Activated gamma-delta T cell treated with Interleukin-2 at 50 U/mL for 16 hours (primary cell): ENCODE measurements at regions not wholly inside any gene's neighbourhood (a gene's known extent, or its start where the extent isn't known, plus 50 kb on each side); places are given as distances from the start of the nearest gene placed in this dataset.
"Not testable (repeated sequence)": the region's sequence is repeated elsewhere in the genome, so short reads cannot be mapped to it uniquely, and the experiment has no call there.

Source experiments
- DNase-seq: peaks from one replicate; pipeline ENCODE4 v3.0.0-alpha.2; 2020

DNA sequence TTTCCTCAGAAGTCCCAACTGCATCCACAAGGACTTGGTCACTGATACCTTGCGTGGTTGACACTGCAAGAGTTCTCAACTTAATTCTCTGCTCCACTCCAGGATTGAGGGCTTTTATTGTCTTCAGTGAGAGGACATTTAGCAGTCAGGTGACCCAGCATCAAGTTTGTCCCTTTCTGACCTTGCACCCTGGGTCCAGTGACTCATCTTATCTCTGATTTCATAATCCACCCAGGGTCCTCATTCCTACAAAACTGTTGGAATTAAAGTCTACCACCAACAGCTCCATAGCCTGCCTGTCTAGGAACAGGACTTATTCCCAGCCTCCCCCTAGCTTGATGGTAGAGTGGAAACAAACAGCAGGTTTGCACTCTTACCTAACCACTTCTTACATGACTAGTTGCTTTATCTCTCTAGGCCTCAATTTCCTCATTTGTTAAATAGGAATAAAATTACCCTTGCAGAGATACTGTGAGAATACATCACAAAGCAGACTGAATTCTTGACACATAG, 151.3 kb upstream of the LPP start:
- no peak for DNase-seq

DNA sequence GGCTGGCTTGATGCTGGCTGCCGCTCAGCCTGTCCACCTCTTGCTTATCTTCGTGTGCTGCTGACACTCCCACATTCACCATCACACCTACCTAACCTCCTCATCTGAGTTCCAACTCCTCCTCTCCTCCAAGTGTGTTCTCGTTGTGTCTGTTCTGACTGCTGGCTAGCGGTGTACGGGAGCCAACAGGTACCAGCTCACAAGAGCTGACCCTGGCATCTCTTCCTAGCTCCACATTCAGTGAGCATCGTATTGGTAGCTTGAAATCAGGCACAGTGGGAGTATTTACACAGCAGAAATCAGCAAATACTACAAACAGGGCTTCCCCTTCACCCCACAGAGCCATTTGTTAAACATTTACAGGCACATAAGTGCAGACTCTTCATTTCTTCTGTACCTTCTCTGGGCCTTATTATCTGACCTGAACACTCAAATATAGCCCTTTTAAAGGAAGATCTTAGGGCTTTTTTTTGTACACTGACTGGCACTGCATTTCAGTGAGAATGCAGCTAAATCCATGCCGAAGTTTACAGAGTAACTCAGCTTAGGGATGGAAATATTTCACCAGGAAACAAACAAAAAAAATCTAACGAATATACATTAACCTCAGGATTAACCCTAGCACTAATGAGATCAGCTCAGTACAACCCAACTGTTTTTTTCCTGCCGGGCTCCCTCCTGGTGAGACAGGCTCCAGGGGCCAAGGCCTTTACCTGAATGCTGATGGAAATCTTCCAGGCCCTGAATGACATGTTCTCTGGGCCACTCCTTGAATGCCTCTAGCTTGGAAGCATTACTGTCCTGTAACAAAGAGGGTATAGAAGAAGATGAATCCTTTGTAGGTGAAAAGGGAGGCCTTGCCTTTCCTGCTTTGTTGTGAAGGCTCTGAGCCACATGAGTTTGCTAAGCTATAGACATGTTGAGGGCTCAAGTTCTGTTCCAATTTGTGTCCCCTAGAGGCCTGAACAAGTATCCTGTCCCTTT, 150.5 kb upstream of the LPP start:
- DNase-seq, result no peak

DNA sequence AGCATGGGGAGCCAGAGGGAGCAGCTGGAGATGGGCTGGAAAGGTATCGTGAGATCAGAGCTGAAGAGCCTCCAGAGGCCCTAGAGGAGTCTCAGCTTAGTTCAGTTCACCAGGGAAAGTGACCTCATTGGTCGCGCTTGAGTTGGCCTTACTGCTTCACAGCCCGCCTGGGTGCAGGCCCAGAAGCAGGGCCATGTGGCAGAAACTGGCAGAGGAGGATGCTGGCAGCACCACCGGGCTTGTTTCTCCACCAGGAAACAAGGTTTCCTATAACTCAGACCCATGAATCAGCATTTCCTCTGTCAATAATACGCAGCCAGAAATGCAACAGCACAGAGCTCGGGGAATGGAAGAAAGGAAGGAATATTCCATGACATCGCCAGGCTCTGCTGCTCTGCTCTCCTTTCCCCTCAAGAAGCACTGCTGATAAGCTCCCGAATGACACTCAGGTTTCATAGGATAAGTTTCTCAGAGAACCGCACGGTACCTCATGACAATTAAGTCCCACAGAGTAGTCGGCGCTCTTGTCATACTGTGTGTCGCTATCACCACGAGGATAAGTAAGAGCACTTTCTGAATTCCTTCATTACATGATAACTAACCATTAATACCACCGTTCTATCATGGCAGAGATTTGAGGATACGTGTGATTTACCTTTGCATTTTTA, 147.1 kb upstream of the LPP start:
- DNase-seq, result no peak

DNA sequence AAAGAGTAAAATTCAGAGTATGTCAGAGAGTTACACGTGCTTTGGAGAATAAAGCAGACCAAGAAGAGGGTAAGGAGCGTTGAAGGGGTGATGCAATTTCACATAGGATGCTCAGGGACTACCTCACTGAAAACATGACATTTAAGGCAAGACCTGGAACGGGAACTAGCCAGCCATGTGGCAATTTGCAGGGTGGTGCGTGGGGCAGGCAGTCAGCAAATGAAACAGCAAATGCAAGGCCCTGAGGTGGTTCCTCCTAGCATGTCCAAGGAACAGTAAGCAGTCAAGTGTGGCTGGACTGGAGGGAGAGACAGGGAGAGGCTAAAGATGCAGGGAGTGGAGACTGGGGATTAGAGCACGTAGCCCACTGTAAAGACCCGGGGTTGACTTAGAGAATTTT, 146.1 kb upstream of the LPP start:
- DNase-seq, result no peak

DNA sequence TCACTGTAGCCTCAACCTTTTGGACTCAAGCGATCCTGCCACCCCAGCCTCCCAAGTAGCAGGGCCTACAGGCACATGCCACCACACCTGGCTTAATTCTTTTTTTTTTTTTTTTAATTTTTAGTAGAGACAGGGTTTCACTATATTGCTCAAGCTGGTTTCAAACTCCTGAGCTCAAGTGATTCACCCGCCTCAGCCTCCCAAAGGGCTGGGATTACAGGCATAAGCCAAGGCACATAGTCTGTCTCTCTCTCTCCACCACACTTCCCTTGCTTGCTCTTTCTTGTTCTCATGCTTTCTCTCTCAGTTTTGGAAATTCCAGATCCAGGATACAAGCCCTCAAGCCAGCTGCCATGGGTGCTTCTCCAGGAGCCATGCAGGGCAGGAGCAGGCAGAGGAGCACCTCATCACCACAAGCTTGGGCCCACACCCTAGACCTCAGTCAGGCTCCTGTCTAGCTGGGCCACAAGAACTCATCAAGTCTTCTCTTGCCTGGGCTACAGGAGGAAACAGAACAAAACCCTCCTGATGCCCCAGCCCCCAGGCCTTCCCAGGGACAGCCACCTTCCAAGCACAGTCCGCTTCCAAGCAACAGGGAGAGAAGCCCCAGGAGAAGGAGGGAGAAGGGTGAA, 145.3 kb upstream of the LPP start:
- no peak for DNase-seq

DNA sequence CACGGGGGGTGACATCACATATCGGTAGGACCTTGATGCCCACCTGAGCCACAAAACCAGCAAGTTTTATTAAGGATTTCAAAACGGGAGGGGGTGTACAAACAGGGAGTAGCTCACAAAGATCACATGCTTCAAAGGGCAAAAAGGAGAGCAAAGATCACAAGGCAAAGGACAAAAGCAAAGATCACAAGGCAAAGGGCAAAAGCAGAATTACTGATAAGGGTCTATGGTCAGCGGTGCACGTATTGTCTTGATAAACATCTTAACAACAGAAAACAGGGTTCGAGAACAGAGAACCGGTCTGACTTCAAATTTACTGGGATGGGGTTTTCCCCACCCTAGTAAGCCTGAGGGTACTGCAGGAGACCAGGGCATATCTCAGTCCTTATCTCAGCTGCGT, 143.5 kb upstream of the LPP start:
- no peak for DNase-seq

DNA sequence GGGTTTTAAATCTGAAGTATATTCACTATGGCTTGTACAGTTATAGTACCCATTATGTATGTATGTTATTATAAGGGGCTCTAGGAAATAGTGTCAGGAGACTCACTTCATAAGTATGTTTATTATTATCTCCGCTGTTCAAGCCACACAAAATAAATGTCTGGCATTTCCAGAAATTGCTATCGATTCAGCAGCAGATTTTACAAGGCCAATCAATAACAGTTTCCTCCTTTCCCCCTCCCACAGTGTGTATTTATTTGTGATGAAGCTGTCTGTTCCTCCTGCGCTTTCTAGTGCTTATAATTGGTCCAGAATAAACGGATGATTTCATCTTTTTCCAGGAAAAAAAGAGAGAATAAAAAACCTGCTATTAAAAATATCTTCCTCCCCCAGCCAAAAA, 134.2 kb upstream of the LPP start:
- no peak for DNase-seq

DNA sequence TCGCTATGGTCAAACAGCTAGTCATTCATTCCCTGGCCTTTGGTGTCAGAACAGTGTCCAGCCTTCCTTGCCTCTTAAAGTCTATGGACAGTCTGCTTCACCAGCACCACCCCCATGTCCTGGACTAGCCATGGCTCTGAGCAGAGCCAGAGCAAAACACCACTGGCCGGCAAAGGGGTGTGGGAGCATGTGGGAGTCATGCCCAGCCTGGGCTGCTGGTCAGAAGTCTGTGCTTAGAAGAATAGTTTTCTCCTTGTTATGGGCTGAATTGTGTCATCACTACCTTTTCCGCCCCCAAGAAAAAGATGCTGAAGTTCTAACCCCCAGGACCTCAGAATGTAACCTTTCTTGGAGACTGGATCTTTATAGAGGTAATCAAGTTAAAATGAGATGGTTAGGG, 132.9 kb upstream of the LPP start:
- no peak for DNase-seq

DNA sequence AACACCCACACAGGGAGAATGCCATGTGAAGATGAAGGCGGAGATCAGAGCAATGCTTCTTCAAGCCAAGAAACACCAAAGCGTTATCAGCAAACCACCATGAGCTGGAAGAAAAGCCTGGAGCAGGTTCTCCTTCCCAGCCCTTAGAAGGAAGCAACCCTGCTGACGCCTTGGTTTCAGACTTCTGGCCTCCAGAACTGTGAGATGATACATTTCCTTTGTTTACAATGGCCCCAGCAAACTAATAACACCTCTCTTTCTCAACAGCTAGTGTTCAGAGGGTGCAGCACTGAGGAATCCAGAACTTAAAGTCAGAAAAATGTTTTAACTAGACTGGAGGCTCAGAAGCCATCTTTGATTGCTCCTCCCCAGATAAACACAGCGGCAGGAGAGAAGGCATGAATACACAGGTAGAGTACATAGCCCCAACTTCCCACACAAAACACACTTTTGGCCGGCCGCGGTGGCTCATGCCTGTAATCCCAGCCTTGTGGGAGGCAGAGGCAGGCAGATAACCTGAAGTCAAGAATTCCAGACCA, 132.4 kb upstream of the LPP start:
- DNase-seq, result no peak

DNA sequence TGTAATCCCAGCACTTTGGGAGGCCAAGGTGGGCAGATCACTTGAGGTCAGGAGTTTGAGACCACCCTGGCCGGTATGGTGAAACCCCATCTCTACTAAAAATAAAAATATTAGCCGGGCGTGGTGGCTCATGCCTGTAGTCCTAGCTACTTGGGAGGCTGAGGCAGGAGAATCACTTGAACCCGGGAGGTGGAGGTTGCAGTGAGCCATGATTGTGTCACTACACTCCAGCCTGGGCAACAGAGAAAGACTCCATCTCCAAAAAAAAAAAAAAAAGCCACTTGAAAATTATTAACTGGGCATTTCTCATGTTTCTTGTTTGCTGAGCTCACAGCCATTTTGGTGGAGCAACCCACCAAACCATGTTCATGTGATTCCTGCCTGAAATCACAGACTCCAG, 131.1 kb upstream of the LPP start:
- DNase-seq, result not testable (repeated sequence)

DNA sequence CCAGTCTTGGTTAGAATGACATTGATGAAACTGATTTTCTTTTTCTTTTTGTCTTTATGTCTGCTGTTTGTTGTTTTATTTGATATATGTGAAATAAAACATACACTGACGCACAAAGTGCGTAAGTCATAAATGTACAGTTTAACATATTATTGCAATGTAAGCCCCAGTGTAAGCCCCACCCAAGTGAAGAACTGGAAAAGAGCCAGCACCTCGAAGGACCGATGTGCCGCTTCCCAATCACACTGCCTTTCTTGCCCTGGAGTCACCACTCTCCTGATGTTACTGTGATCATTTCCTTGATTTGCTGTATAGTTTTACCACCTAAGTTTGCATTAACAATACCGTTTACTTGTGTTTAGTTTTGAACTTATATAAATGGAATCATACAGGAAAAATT, 128.4 kb upstream of the LPP start:
- DNase-seq, result no peak

DNA sequence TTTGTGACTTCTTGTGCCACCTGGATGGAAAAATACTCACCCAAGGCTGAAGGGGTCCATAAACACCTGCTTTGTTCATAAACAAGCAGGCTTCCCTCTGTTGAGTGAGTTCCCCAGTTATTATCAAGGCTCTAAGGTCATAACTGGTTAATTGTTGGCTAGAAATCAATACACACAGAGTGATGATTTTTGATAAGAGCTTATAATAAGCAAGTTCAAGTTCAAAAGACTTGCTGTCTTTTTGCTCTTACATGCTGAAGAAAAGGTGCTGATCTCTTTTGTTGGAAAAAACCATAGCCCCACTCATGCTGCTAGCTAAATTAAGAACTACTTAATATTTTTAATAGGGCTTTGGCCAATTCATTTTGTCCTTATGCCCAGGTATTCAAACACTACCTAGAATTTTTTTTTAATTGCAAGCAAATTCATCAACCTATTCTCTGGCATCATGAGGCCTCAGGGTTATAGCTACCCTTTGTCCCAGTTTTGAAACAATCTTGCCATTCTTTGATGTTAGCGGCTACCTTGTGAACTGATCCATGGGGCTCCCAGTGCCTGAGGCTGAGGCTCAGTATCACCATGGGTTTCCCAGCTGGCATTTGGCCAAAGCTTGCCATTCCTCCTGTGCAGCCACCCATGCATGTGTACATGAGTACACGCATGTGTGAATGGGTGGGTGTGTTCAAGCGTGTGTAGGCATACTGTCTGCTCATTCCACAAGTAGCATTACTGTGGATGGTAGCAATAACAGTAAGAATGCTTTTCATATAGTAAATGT, 127.6 kb upstream of the LPP start:
- no peak for DNase-seq

DNA sequence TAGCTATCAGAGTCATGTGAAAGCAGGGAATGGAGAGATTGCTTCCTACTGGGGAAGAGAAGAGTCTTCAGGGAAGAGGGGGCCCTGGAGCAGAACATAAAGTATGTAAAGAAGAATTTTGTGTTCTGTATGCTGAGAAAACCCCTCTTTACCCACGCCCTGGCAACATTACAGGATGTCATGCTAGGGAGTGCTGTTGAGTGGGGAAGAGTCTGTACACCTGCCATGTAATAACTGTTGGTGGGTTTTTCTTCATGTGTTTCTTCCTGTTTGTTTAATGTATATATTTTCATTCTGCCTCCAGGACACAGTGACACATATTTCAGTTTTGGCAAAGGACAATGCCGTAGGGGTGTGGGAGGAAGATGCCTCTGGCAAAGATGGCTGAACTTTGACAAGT, 122.8 kb upstream of the LPP start:
- DNase-seq, result no peak

DNA sequence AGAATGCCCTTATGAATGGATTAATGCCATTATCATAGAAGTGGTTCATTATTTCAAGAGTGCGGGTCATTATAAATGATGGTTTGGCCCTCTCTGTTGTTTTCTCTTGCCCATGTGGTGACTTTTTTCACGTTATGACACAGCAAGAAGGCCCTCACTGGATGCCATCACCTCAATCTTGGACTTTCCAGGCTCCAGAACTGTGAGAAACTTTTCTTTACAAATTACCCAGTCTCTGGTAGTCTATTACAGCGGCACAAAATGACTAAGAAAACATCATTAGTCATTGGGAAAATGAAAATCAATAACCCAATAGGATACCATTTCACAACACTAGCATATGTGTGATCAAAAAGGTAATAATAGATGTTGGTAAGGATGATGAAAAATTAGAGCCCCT, 119.0 kb upstream of the LPP start:
- DNase-seq, result no peak

DNA sequence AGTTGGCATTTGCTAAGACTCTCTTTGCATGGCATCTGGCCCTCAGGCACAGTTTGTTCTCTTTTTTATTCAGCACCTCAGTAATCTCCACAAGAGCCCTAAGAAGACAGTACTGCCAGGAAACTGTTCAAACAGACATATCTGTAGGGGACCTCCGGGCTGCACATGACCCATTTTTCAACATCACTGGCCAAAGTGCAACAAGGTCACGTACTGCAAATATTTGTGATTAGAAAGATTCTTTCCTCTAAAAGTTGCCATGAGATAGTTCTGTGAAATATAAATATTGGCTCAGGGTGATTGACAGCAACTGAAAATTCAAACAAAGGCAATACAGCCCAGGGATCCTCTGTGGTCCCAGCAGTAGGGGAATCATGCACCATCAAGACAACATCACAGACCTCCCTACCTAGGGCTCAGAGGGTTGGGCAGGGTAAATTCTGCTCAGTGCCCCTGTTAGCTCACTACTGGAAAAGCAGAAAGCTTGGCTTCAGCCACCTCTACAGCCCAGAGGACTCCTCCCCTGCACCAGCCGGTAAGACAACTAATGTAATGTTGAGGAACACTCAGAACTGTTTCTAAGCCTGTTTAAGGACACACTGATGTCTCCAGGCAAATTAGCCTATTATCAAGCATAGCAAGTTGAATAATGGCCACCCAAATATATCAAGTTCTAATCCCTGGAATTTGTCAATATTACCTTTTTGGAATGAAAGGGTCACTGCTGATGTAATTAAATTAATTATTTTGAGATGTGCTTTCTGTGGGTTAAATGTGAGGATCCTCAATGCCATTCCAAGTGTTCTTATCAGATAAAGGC, 117.4 kb upstream of the LPP start:
- no peak for DNase-seq

DNA sequence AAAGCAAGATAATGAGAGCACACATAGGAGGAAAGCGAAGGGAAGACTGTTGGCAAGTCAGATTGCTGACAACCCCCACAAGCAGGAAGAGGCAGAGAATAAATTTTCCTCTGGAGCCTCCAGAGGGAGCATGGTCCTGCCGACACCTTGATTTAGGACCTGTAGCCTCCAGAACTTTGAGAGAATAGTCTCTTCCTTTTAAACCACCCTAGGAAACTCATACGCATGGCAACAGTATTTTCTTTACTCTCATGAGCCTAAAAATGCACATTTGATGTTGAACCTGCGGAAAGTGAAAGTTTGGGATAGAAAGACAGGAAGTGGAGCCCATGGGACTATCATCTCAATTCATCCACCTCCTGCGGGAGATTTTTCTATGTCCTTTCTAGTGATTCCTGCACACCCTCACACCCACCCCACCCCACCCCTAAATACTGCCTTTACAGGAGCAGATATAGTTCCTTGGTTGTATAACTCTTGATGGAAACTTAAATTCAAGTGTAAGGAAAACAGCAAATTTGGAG, 116.7 kb upstream of the LPP start:
- no peak for DNase-seq

DNA sequence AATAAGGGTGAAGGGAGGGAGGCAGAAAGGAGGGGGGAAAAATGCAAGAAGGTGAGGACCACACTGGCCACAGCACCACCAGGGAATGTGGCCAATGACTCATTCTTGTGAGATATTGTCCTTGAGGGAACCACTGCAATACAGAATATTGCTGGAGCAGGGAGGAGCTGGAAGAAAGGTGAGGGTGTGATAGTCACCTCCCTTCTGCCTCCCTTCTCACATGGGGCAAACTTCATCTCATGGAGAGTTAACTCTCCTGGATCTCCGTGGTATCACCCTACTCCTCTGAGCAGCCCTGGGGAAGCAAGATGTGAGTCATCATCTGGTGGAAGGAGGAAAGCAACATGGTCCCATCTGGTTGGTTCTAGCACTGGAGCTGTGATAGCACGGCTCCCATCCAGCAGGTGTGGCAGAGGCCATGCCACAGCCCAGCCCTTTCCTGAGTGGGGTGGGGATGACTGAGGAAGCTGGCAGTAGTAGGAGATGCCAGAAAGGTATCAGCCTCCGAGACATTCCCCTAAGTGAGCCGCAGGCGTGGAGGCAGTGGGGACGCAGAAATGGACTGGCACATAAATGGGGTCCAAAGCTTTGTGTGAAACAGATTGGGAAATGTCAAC, 115.9 kb upstream of the LPP start:
- DNase-seq, result no peak

DNA sequence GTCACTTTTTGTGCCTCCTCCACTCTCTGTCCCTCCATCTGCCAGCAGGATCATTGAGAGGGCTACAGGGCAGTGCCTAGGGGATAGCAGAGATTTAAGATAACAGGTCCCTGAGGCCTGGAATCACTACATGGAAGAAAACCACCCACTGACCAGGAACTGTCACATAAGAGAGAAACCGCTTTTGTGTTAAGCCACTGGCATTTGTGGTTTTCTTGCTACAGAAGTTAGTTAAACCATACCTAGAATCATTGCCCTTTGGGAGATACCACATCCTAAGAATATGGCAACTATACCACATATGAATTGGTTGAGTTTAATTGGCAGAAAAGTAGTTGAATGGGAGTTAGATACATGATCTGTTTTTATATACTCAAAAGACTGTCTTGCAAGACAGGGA, 112.8 kb upstream of the LPP start:
- DNase-seq, result no peak

DNA sequence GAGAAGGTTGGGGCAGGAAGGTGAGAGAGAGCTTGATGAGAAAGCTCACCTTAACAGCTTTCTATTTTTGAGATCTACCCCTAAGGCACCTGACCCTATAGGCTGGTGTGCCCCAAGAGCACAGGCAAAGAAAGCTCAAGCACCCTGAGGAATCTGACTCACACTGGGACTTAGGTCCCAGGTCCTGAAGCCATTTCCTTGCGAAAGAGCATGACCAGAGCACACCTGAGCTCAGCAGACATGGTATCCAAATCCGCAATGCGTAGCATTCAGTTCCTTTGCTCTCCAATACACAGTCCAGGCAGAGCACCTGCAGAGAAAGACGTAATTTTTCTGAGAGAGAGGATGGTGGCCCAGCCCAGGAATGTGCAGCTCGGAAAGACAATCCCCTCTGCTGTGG, 112.1 kb upstream of the LPP start:
- DNase-seq, result no peak

DNA sequence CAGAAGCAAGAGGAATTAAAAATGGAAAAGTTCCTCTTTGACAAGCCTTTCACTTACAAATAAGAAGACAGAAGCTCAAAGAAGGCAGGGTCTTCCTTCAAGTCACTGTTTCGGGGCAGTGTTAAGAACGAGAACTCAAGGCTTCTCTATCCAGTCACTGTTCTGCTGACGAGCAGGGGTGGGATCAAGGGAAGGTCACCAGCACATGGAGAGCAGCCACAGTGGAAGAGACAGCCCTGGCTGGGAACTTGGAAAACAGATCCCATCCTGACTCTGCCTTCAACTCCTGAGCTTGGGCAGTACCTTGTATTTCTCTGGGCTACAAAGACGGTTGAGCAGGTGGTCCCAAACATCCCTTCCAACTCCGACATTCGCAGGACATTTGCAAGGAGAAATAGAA, 111.5 kb upstream of the LPP start:
- no peak for DNase-seq

DNA sequence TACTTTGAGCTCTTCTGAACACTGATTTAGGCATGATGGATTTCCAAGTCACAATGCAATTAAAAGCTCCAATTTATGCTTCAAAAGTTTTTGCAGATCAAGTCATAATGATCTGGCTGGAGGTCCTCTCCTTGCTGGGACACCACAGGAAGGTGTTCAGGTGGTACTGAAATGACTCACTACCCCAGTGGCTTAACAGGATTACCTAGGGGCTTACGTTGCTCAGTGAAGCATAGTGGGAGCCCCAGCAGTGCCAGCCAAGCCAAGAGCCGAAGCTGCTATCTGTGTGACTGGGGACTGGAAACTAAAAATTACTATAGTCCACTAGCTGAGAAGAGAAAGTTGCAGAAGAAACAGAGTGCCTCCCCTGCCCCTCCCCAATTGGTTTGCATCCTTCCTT, 110.1 kb upstream of the LPP start:
- no peak for DNase-seq
